ENCODE measurements at regions not wholly inside any gene's neighbourhood (a gene's known extent, or its start where the extent isn't known, plus 50 kb on each side); places are given as distances from the start of the nearest gene placed in this dataset.
A peak's percentile ranks its signal among the peaks of the same experiment; 100 is the strongest.
"Not testable (repeated sequence)": the region's sequence is repeated elsewhere in the genome, so short reads cannot be mapped to it uniquely, and the experiment has no call there.

DNA sequence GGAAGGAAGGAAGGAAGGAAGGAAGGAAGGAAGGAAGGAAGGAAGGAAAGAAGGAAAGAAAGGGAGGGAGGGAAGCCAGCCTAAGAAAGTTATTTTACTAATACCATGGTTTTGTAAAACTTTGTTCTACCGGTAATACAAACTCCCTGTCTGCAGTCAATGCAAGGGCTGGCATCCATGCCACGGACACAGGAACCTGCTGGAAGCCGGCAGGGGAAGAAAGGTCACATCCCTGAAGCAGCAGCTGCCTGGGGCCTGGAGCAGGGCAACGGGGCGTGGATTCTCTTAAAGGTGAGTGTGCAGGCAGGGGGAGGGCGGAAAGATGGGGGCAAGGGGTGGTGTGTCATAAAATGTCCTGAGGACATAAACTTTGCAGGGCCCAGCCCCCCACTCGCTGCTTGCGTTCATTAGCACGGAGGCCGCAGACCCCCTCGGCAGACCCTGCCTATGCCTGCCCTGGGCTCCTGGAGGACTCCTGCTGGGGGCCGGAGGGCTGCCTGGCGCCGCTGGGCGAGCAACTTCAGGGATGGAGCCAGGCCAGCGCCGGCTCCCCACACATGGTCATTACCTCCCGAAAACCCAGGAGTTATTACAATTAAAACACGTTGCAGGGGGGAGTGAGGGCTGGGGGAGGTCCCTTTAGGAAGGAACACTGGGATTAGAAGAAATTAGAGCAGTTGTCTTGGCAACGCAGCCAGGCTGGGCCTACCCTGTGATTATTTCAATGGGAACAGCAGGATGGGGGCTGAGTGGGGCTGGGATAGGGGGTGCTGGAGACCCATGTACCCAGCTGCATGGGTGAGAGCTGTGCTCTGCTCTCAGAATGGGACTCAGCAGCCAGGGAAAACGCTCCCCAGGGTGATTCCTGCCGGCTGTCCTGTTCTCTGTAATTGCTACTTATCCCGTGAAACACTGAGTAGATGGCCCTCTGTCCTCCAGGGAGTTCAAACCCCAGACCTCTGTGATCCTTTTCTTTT lies 257.9 kb downstream of the SOX9 start:
- H3K4me3 ChIP-seq (ENCODE audit: low read length), result no peak overlapping the region
- no peak for DNase-seq (ENCODE audit: low read depth, low spot score)

DNA sequence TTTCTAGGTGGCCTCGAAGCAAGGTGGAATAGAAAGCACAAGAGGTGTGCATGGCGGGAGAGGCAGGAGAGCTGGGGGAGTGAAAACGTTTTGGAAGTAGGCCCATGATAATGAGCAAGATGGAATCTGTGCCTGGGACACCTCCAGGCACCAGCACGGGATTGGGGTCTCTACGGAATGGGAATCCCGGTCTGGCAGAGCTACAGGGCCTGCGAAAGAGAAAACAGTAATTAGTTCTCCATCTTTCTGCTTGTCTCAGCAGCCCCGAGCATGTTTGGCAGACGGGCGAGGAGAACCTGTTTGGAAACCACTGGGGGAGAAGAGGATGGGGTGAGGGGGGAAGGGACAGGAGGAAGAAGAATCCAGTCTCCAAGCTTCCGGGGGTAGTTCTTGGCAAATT lies 258.7 kb downstream of the SOX9 start:
- H3K4me3 ChIP-seq (ENCODE audit: low read length), result no peak overlapping the region
- no peak for DNase-seq (ENCODE audit: low read depth, low spot score)

DNA sequence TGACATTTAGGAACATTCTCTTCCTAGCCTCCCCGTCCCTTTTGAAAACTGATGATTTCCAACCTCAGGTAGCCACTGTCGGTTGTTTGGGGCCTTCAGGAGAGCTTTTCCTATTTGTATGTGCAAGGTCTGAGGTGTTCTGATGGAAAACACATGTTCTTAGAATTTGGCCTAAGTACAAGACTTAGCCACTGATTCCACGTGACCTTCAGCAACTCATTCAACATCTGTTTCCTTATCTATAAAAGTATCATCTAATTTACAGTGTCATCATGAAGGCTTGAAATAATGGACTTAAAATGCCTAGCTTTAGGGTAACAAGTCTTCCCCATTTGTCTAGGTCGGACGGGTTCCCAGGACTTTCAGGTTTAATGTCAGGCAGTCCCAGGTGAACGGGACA lies 259.3 kb downstream of the SOX9 start:
- no peak for DNase-seq (ENCODE audit: low read depth, low spot score)
- H3K4me3 ChIP-seq (ENCODE audit: low read length), result no peak overlapping the region

DNA sequence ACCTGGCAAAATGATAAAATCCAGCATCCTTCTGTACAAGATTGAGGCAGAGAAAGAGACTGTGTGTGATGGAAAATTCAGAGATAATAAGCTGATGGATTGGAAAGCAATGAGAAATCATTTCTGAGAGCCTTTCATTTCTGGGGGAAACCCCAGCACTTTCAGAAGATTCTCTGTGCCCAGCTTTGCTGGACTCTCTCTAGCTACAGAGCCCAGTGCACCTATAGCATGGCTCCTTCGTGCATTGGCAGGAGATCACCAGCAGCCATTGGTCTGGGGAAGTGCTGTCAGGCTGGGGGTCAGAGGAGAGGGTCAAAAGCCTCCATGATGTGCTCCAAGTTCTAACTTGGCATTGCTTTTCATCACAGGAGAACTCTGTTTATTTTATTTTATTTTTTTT lies 259.9 kb downstream of the SOX9 start:
- DNase-seq (ENCODE audit: low read depth, low spot score), result no peak
- no peak overlapping the region for H3K4me3 ChIP-seq (ENCODE audit: low read length)

DNA sequence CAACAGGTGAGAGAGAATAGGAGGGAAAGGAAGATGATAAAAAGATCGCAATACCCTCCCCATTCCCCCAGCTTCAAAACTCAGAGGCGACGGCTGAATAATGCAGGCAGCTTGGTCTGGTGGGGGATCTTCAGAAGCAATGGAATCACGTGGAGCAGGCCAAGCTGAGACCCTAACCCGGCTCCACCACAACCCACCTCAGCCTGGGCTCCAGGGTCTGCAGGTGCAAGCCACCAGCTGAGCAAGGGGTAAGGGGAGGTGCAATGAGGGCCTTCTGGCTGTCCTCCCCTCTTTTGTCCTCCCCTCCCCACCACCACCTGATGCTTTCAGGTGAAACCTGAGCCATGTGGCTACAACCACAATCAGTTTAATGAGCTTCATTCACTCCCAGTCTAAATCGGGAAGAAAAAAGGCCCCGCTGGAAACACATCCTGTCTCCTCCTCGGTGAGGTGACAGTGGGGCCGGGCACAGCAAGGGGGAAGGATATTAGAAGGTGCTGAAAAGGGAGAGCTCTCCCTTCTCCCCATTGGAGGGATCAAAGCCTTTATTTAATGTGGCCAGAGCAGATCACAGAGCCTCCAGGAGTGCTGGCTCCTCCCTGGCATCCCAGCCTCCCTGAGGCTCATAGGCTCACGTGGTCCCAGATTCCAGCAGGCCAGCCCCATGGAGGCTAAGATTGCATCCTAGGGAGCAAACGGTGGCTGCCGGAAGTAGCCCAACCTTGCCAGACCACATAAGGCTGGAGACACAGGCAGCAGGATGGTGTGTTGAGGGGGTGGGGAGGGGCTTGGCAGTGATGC lies 261.0 kb downstream of the SOX9 start:
- no peak overlapping the region for H3K4me3 ChIP-seq (ENCODE audit: low read length)
- no peak for DNase-seq (ENCODE audit: low read depth, low spot score)

DNA sequence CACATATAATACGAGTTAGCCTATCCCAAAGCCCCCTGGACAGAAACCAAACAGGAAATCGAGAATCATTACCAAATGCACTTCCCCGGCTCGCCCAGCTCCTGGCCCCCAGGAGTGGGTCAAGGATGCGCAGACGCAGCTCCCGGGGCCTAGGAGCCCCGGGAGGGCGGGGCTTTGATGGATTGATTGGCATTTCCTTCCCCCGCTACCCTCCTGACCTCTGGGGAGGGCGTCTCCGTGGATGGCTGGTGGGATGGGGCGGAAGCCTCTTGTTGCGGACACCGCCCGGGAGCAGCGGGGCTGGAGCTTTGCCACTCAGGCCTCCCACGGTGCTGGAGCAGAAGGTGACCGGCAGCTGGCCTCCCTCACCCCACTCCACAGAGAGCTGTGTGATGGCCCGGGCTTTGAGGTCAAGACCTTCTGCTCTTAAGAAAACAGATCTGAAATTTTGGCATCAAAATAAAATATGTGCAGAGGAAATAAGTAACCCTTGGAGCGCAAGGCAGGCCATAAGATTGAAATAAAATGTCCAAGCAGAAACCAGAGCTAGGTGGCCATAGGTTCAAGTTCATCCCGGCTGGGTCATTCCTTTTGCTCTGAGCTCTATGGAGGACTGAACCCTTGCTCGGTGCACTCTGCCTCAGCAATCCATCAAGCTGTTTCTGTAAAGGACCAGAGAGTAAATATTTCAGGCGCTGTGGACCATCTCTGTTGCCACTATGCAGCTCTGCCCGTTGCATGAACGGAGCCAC lies 262.3 kb downstream of the SOX9 start:
- no peak overlapping the region for H3K4me3 ChIP-seq (ENCODE audit: low read length)
- no peak for DNase-seq (ENCODE audit: low read depth, low spot score)

DNA sequence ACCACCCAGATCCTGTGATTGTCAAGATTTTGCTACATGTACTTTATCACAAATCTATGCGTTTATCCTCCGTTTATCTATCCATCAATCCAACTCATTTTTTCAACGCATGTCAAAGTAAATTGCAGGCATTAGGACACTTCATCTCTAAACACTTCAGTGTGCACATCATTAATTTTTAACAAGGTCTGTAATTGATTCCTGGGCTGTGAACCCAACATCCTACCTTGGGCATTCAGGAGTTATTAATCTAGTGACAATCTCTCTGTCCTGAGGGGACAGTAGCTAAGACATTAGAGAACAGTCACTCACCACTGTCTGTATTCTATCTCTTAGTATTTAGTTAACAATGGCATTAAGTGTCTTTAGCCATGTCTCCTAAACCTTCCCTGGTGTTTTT lies 264.7 kb downstream of the SOX9 start:
- no peak for DNase-seq (ENCODE audit: low read depth, low spot score)
- H3K4me3 ChIP-seq (ENCODE audit: low read length), result no peak overlapping the region

DNA sequence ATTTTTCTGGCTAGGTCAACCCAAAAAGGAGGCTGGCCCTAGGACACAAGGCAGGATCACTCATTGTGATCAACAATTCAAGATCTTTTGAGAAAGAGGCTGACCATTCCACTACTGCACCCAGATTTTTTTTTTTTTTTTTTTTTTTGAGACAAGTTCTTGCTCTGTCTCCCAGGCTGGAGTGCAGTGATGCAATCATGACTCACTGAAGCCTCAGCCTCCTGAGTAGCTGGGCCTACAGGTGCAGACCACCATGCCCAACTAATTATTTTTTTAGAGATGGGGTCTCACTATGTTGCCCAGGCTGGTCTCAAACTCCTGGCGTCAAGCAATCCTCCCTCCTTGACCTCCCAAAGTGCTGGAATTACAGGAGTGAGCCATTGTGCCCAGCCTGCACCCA lies 265.4 kb downstream of the SOX9 start:
- H3K4me3 ChIP-seq (ENCODE audit: low read length); DNase-seq (ENCODE audit: low read depth, low spot score): not testable (repeated sequence)

DNA sequence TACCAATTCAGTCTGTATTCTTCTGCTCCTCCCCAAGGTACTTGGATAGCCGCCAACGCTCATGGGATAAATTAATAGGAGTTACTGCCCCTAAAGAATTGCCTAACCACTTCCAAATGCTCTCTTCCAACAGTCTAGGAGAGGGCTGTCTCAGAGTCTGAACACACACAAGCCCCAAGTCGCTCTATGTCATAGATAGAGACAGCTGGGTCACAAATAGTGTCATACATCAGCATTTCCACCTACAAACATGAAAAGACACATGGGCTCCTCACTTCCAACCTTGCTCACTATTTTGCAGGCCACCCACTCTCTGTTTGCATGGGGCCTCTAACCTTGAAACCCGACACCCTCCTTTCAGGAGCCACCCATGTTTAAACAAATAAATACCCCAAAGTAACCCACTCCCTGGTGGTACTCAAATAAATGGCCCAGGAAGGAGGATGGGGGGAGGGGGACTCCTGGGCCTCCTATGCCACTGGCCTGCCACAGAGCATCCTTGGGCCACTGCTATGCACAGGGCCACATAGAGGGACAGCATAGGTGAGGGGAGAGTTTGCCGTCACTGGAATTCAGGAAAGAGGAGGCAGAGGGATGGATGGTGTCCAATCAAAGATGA lies 265.9 kb downstream of the SOX9 start:
- no peak overlapping the region for H3K4me3 ChIP-seq (ENCODE audit: low read length)
- DNase-seq (ENCODE audit: low read depth, low spot score), result no peak

DNA sequence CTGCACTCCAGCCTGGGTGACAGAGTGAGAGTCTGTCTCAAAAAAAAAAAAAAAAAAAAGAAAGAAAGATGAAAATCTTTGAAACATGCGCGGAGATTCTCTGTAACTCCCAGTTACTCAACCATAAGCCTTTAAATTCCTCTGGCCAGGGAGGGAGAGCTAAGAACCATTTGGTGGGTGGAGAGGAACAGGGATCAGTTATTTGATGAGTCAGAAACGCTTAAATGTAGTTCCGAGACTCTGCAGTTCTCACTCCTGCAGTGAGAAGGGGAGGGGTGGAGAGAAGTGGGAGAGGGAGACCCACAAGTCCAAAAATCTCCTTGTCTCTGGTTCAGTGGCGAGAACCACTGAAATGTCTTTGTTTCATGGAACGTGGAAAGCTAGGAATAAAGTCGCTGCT lies 266.7 kb downstream of the SOX9 start:
- DNase-seq (ENCODE audit: low read depth, low spot score), result no peak
- H3K4me3 ChIP-seq (ENCODE audit: low read length), result no peak overlapping the region

DNA sequence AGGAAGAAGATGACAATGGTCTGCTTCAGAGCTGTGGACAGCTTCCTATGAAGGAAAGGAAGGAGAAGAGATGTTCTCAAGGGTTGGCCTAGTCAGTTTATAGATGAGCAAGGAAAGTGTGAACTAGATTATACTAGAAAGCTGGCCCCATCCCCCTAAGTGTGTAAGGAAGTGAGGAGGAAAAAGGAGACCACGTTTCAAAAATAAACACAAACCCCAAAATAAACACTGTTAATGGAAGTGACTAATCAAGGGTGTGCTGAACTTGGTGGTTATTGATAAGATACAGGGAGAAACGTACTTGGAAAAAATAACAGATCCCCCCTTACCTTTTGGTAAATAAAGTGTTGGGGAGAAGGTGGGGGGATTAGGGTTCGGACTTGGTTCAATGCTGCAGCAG lies 267.1 kb downstream of the SOX9 start:
- no peak for DNase-seq (ENCODE audit: low read depth, low spot score)
- no peak overlapping the region for H3K4me3 ChIP-seq (ENCODE audit: low read length)

DNA sequence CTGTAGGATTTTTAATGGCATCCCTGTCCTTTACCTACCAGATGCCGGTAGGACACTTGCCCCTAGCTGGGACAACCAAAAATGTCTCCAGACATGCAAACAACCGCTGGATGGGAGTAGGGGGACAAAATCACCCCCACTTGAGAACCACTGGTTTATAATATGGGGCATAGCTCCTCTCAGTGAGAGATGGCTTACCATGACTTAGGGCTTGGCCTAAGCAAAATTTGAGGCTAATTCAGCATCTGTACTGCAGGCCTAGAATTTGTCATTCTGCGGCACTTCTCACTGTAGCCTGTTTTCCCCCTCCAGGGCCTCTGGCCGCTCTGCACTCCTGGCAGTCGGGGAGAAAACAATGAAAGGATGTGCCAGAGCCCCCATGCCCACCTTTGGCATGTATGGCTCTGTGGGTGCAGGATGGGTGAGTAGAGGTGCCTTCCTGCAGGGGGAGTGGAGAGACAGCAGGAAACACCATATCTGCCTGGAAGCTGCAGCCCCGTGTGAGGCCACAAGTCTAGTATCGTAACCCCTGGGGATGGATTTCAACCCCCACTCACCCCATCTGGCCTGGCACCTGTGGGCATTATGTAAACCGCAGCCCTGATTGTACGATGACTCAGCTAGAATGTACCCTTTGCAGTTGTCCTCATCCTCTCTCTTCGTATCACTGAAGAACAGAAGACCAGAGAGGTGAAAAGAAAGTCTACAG lies 268.1 kb downstream of the SOX9 start:
- H3K4me3 ChIP-seq (ENCODE audit: low read length), result no peak overlapping the region
- DNase-seq (ENCODE audit: low read depth, low spot score), result peak; percentile 11

DNA sequence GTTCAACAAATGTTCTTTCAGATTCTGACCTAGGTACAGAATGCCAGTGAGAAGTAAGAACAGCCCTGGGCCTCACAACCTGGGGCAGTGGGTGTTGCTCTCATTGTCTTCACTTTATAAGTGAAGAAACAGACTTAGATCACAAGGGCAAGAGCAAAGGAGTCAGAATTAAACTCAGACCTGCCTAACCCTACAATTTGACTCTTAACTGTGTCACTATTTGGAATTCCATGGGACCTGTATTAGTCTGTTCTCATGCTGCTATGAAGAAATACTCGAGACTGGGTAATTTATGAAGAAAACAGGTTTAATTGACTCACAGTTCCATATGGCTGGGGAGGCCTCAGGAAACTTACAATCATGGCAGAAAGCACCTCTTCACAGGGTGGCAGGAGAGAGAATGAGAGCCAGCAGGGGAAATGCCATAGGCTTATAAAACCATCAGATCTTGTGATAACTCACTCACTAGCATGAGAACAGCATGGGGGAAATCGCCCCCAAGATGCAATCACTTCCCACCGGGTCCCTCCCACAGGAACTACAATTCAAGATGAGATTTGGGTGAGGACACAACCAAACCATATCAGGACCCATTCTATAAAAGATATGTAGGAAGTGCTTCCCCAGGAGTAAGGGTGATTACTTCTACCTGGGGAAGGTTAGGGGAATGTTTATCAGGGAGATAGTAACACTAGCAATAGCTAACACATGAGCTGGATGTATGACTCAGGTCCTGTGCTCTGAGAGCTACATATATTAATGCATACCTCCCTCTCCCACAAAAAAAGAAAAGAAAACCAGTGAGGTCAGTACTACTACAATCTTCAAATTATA lies 270.1 kb downstream of the SOX9 start:
- H3K4me3 ChIP-seq (ENCODE audit: low read length), result no peak overlapping the region
- no peak for DNase-seq (ENCODE audit: low read depth, low spot score)

DNA sequence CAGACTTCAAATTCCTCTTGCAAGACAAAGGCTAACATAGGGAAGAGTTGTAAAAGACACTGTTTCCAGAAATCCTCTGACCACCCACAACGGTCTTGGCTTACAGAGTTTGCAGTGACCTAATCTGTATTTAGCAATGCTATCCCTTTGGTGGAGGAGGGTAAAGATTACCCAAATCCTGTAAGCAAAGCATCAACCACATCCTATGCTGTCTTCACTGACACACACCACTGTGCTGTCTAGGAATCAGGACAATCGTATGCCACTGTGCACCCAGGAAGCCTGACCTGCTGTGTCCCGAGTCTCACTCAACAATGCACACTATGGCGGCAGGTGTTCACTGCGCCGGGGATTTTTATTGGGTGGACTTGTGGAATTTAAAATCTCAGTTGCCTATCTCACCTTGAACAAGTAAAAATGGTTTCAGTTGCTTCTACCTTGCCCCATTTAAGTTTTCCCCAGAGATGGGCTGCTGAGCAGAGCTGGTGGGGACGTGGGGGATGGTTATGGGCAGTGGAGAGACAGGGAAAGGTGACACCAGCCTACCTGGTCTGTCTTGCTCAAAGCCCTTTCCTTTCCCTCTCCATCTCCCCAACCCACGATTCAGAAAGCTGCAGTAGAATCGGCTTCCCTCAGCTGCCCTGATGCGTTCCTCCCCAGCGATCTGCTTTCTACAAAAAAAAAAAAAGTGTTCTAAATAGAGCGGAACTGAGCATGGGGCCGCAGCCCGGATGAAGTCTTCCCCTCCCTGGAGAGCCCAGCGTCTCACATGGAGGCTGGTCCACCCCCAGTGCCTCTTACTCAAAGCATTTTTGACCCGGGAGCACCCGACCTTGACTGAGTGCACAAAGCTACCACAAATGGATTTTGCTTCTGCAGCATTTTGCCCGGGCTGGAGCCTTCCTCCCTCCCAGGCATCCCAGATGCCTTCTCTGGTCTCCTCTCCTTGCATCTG lies 271.5 kb downstream of the SOX9 start:
- H3K4me3 ChIP-seq (ENCODE audit: low read length), result no peak overlapping the region
- DNase-seq (ENCODE audit: low read depth, low spot score), result no peak

DNA sequence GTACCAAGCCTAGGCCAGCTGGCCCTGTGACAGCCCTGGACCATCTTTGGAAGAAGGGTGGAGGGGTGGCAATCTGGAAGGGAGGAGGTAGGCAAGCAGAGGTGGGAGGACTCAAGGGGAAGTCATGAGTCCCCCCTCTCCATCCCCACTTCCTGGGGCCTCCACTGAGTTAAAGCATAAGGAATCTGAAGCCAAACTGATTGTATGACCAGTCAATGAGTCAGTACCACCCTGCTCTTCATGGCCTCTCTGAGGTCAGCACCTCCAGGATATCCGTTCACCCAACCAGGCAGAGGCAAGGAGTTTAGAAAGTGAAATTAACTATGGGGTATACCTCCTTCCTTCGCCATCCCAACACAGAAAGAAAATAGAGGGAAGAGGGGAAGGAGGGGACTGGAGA lies 272.7 kb downstream of the SOX9 start:
- no peak for DNase-seq (ENCODE audit: low read depth, low spot score)
- no peak overlapping the region for H3K4me3 ChIP-seq (ENCODE audit: low read length)

DNA sequence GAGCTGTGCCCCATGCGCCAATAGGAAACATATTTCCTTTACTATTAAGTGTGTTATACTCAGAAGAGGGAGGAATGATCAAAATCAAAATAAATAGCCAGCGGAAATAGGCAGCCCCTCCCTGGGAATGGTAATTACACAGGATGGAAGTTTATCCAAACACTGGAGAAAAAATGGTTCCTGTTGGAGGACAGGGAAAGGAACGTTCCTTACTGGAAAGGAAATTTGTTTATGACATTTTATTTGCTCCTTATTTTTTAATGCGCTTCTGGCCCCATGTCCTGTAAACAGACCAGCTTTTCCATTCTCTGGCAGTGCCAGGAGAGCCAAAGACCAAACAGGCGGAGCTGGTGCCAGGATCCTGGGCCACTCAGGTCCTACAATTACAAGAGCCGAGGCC lies 273.7 kb downstream of the SOX9 start:
- no peak for DNase-seq (ENCODE audit: low read depth, low spot score)
- no peak overlapping the region for H3K4me3 ChIP-seq (ENCODE audit: low read length)

DNA sequence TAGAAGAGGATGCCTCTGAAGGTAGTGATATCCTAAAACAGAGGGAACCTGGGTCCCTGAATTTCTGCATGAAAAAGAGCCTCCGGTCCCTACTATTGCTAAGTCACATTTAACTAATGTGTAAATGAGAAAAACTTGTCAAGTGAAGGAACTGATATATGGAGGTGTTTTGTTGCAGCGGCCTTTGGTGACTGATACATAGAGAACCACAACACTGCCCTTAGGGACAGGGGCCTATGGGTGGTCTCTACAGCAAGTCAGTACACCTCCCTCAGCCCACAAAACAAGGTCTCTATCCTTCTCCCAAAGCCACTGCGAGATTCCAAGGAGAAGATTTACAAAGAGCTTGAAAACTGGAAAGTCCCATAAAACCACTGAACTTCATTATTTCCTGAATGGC lies 275.3 kb downstream of the SOX9 start:
- H3K4me3 ChIP-seq (ENCODE audit: low read length), result no peak overlapping the region
- DNase-seq (ENCODE audit: low read depth, low spot score), result no peak
